ENCODE measurements at regions not wholly inside any gene's neighbourhood (a gene's known extent, or its start where the extent isn't known, plus 50 kb on each side); places are given as distances from the start of the nearest gene placed in this dataset.

GRCh38 chr9:28179893-28180292 lies 606.6 kb upstream of the C9orf72 start:
- TF ChIP-seq CTCF (IDR thresholded peaks at IDR 0.05) (no peak), POLR2A (IDR thresholded peaks at IDR 0.05) (no peak)

All from prostate gland (tissue), 2 donors.